ENCODE measurements at regions not wholly inside any gene's neighbourhood (a gene's known extent, or its start where the extent isn't known, plus 50 kb on each side); places are given as distances from the start of the nearest gene placed in this dataset.
"Not testable (repeated sequence)": the region's sequence is repeated elsewhere in the genome, so short reads cannot be mapped to it uniquely, and the experiment has no call there.

DNA sequence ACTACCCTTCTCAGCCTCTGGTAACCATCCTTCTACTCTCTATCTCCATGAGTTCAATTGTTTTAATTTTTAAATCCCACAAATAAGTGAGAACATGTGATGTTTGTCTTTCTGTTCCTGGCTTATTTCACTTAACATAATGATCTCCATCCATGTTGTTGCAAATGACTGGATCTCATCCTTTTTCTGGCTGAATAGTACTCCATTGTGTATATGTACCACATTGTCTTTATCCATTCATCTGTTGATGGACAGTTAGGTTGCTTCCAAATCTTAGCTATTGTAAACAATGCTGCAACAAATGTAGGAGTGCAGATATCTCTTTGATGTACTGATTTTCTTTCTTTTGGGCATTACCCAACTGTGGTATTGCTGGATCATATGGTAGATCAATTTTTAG lies 103.0 kb downstream of the CARTPT start:
- not testable (repeated sequence) for DNase-seq (ENCODE audit: low read depth)

DNA sequence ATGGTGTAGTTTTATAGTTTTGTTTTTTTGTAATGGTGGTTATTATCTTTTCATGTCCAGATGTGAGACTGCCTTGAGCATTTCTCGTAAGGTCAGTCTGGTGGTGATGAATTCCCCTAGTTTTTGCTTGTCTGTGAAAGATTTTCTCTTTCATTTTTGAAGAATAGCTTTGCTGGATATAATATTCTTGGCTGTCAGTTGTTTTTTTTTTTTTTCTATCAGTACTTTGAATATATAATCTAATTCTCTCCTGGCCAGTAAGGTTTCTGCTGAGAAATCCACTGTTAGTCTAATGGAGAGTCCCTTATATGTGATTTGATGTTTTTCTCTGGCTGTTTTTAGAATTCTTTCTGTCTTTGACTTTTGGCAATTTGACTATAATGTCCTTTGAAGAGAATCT lies 106.9 kb downstream of the CARTPT start:
- no peak for DNase-seq (ENCODE audit: low read depth)

DNA sequence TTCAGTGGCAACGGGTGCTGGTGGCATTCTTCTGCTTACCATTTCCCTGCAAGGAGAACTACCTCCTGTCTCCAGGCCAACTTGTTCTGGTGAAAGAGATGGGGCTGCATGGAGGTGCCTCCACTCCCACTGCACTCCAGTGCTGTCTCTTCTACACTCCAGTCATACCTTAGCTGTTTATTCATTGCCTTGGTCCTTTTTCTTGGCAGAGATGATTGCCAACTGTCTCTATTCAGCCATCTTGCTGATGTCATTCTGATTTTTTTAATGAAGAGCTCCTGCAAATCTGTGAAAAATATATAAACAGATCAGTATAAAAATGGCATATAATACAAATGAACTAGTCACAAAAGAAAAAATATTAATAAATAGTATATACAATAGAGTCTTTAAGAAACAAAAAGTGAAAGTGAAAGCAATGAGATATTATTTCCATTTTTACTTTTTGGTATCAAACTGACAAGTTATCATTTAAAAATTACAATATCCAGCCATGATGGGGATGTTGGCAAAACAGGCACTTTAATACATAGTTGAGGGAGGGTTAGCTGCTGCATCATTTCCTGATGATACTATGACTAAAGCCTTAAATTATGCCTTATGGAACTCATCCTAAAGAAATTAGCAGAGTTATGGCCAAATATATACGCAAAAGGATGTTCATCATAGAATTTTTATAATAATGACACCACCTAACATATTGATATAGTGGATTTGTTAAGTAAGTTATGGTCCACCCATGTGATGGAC lies 109.4 kb downstream of the CARTPT start:
- DNase-seq (ENCODE audit: low read depth) = no peak

DNA sequence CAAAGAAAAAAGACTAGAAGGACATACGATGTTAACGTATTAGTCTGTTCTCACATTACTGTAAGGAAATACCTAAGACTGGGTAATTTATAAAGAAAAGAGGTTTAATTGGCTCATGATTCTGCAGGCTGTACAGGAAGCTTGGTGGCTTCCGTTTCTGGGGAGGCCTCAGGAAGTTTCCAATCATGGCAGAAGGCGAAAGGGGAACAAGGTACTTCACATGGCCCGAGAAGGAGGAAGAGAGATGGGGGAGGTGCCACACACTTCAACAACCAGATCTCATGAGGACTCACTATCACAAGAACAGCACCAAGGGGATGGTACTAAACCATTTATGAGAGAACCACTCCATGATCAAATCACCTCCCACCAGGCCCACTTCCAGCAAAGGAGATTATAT lies 110.1 kb downstream of the CARTPT start:
- DNase-seq (ENCODE audit: low read depth) = no peak

DNA sequence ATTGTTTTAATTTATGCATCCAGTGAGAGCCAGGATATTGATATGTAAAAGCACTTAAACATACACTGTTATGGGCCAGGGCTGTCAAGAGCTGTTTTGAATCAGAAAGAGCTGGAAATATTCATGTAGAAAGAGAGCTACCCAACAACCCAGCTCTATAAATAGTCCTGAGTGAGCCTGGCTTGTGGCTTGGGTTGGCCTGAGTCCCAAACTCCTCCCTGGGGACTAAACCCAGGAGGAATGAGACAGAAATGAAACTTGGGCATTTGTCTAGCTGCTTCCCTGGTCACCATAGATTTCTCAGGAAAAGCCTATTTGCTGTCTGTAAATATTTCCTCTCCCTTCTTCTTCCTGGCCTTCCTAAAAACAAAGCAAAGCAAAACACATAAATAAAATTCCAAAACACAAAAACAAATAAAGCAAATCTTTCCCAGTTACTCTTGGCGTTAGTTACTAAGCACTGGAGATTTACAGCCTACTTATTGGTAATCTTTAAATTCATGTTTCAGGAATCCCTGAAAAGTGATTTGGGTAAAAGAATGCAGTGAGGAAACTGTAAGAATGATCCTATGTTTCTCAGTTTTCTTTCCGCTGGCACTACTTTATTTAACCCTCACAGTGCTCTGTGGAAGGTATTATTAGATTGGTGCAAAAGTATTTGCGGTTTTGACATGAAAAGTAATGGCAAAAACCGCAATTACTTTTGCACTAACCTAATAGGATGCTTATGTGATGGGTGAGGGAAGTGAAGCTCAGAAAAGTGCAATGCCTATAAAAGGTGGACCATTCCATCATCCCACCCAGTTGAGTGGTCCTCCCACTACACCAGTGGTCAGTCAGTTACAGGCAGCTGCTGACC lies 111.8 kb downstream of the CARTPT start:
- DNase-seq (ENCODE audit: low read depth) = no peak

DNA sequence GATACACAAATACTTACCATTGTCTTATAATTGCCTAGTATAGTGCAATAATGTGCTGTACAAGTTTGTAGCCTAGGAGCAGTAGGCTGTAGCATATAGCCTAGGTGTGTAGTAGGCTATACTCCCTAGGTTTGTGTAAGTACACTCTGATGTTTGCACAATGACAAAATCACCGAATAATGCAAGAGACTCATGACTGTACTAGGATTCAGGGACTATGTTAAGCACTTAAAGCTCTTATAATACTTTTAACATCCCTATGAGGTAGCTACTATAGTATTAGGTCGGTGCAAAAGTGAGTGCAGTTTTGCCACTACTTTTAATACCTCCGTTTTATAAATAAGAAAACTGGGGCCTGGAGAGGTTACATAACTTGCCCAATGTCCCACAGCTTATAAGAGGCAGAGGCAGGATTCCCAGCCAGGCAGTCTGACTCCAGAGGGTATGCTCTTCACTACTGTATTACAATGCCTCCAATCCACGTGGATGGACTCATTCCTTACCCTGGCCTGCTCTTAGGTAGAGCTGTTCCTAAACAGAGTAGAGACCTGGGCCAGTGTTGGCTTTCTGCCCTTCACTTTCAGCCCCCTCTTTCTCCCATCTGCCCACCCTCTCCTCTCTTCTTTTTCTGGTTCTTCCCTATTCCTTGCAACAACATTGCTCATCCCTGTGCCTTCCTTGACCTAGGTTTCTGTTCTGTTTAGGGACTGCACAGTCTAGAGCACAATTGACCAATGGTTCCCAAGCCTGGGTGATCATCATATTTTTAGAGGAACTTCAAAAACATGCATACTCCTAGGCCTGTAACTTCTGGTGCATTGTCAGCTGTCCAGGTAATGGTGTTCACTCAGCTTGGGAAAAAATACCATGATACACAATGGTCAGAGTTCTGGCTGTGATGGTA lies 114.0 kb downstream of the CARTPT start:
- no peak for DNase-seq (ENCODE audit: low read depth)

DNA sequence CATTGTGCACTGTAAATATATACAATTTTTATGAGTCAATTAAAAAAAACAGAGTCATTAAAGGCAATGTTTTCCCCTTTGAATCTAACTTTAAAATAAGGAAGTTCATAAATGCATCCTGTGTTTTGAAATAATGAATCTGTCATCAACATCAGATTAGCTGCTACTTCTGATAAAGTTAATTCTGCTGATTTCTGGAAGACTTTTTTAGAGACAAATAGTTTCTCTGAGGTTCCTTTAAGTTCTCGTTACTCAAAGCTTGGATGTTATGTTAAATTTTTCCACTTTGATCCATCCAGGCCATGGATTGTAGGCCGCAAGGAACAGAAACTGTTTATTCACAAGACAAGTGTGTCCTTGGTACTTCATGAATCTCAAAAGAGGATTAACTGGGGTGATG lies 115.5 kb downstream of the CARTPT start:
- no peak for DNase-seq (ENCODE audit: low read depth)

DNA sequence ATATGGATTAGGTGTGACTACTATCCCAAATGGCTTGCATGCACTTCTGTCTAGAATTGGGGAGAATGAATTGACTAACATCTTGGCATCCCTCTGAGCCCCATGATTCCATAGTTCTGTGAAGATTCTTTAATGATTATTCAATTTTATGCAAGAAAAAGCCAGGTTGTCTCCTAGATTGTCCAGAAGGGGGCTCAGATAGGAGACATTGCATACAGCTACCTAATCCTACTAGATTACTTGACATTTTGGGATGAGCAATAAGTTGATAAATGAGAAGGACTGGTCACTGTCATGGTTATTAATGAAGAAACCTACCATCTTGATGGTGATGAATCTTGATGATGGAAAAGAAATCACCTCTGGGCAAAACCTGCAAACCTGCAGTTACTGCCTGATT lies 117.0 kb downstream of the CARTPT start:
- DNase-seq (ENCODE audit: low read depth) = no peak

DNA sequence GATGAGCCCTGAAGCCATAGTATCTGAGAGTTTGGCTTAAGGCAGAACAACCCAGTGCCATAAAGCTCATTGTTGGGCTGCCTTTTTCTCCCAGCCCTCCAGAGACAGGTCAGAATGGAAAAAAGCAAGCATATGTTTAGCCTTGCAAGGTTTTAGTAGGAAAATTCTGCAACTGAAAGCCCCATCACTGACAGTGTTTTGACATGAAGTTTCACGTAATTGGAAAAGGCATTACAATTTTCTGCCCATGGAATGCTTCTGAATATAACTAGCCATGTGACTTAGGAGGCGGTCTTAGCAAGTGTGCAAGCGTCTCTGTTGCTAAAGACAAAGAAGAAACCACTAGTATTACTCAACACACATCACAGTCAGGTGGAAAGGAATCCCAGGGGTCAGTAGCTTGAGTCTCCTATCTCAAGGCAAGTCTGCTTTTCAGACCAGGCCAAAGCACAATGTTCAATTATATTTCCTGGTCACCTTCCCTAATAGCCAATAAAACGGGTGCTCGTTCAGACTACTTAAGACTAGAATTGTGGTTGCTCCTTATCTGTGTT lies 117.6 kb downstream of the CARTPT start:
- no peak for DNase-seq (ENCODE audit: low read depth)

DNA sequence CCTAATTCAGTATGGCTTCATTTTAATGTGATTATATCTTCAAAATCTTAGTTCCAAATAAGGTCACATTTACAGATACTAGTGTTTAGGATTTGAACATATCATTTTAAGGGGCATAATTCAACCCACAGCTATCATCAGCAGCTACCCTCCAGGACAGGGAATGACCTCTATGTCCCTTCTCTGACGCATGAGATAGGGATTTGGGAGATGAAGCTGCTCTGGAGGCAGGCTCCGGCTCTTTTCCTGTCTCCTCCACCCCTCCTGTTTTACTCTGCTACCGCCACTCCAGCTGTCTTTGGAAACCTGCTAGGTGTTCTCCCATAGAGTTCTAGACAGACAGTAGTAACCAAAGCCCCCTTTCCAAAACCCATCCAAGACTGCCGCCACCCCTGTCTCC lies 119.2 kb downstream of the CARTPT start:
- no peak for DNase-seq (ENCODE audit: low read depth)

DNA sequence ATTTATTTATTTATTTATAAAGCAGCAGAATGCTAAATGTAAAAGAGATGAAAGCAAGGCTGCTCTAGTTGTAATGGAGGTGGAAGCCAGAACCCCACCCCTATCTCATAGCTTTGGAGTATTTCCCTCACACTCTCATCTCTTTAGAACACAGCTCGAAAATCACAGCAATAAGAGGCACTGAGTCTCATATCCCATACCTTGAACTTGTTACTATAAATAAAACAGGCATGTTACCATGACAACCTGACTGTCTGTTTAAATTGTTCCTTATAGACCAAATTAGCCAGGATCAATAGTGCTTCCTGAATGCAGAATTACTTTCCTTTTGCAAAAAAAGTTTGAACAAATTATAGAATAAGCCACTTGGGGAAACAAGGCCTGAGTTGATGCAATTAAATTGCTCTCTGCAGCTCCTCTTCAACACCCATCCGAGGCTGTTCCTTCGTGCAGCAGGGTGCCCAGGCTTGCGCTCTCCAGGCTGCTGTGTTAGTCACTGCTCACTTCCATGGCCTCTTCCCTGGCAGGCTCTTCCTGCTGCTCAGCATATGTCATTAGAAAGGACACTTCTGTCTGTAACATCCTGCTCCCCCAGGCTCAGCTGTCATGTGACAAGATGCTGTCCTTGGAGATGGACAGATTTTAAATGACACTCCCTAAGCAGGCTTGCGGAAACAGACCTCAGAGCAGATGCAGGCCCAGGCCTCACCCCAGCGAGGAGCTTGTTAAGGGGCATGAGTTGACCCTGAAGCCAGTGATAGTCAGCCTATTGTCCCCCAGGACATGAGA lies 120.2 kb downstream of the CARTPT start:
- DNase-seq (ENCODE audit: low read depth) = no peak

DNA sequence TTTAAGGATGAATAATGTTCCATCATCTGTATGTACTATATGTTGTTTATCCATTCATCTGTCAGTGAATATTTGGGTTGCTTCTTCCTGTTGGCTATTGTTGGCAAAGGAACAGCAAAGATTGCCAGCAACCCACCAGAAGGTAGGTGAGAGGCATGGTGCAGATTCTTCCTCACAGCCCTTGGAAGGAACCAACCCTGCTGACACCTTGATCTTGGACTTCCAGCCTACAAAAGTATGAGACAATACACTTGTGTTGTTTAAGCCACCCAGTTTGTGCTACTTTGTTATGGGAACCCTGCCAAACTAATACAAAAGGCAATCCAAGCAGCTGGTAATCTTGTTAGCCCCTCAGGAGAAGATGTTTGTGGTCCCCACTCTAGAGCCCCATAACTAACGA lies 122.0 kb downstream of the CARTPT start:
- DNase-seq (ENCODE audit: low read depth) = no peak

DNA sequence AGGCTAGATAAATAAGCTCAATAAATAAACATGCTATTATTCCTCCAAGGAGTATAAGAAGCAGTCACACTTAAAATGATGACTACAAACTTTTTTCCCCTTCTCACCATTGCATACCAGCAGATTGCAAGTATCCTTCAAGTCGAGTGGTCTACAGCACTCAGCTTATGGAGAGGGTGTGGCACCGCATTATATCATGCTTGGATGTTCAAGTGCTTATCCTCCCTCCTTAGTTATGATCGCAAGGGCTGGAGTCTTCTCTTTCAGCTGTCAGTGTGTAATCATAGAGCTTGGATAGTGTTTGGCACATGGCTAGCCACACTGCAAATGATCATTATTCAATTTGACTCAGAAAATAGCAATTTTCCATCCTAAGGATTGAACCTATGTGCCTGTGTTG lies 124.0 kb downstream of the CARTPT start:
- no peak for DNase-seq (ENCODE audit: low read depth)

DNA sequence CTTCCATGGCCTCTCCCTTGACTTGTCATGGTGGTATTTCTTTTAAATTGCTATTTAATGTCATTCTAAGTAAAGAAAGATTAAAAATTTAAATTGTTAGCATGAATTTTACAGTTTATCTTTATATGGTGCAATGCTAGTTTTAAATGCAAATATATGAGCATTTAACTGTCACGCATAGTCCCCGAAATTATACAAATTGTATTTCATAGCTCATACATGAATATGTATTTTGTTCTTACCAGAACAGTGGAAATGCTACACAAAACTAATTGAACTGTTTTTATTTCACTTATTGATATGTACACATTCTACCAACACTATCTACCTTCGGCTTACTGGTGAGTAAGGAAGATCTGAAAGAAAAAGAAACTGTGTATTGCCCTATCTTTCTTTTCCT lies 125.8 kb downstream of the CARTPT start:
- no peak for DNase-seq (ENCODE audit: low read depth)

DNA sequence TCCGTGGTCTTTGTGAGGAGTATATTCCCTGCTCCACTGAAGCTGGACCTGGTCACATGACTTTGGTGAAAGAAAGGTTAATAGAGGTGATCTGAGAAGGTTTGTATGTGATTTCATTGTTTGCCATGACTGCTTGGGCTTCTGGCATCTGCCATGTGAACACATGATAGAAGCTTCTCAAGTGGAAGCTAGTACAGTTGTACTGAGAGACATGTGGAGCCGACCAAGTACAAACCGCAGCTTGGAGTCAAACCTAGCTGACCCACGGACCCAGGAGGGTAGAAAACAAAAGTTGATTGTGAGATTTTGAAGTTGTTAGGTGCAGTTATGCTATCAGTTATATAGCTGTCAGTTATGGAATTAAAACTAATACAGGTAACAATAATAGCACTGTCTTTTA lies 140.4 kb downstream of the CARTPT start:
- no peak for DNase-seq (ENCODE audit: low read depth)

DNA sequence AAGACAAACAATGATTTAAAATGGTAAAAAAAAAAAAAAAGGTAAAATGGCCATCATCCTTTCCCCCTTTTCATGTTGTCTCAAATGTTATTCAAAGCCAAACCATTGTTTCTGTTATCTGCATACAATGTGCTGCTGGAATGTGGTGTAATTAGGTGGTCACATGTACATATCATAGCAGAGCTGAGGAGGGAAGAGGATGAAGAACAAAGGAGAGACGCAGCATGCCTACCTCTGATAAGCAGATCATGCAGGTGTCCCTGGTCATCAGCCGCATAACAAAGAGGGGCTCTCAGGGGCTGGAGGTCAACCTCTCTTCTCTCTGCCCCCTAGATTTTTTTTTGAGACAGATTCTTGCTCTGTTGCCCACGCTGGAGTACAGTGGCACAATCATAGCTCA lies 141.0 kb downstream of the CARTPT start:
- DNase-seq (ENCODE audit: low read depth) = no peak

DNA sequence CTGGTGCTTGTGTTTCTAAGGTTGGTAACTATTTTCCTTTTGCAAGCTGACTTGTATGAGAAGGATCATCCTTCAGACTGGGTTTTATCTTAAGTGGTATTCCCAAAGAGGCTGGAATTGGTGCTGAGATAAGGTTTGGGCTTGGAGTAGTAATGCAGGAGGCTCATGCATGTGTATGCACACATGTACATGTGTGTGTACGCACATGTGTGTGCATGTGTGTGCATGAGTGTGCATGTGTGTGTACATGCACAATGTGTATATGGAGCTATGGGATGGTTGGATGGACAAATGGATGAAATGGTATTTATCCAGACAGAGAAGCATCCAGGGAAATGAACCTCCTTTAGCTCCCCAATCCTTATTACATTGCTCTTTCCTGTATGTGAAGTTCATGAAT lies 142.6 kb downstream of the CARTPT start:
- DNase-seq (ENCODE audit: low read depth) = no peak

DNA sequence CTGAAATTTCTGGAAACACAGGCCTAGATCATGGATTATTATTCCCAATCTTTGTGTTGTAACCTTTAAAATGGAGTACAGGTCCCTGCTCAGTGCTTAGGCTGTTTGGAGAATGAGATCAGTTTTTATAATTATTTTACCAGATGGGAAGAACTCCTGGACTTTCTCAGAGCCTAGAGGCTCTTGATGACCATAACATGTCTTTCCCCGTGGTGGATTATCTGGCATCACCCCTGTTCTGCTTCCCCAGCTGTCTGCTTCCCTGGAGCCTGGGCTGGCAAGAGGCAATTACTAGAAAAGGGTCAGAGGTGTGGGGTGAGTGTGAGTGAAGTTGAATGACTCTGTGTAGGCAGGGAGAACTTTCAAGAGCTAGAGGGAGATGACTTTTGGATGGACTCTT lies 143.0 kb downstream of the CARTPT start:
- DNase-seq (ENCODE audit: low read depth) = no peak

DNA sequence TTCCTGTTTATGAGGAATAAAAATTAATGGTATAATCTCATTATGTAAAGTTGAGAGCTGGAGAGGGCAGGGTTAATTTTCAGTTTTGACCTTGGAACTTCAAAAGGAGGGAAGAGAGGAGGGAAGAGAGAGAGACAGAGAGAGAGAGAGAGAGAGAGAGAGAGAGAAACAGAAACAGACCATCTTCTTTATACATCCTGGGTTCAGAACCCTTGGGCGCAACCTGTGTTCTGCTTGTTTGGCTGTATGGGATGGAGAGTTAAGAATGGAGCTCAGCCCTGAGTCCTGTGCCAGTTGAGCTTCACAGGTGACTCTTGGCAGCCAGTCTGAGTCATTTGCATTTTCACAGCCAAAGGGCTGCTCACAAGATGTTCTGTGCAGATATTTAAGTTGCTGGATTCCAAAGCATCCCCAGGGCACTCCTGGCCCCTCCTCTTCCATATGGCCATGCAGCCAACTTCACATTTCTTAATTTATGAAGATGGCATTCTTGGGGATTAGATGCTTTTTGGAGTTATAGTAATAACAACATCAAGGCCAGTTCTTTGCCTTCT lies 143.5 kb downstream of the CARTPT start:
- no peak for DNase-seq (ENCODE audit: low read depth)

DNA sequence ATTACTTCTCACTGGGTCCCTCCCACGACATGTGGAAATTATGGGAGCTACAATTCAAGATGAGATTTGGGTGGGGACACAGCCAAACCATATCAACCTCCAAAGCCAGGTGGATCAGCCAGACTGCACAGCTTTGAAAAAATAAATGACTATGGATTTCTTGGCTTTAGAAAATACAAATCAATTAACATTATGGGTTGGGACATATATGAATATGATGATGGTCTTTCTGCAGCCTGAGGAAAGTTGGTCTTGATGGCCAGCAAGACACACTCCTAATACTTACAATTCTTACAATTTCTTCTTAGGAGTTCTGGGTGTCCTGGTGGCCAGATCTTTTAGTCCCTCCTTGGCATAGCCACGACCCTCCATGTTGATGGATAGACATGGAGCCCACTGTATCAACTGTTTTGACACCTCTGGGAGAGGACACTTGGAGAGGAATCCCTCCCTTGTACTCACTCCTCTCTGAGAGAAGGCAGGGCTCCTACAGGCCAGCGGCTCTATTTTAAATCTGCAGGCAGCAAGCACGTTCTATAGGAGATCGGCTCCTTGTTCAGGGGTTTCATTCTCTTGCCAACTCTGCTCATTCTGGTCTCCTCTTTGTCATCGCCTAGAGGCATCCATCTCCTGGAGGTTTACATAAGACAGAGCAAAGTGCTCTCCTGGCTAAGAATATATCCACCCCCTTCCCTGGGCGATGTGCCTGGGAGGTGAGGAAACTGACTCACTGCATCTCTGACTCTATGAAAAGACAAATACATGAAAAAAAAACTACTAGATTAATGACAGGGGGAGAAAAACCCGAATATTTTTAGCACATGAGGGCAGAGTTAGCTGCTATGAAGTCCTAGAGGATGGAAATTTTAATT lies 145.9 kb downstream of the CARTPT start:
- no peak for DNase-seq (ENCODE audit: low read depth)
